Testis (tissue), 2 donors: ENCODE measurements at regions not wholly inside any gene's neighbourhood (a gene's known extent, or its start where the extent isn't known, plus 50 kb on each side); places are given as distances from the start of the nearest gene placed in this dataset.

Experiments used
- DNase-seq: peaks from one replicate; pipeline ENCODE4 v3.0.0-alpha.2; 2019
- H3K27ac ChIP-seq, 2 donors: fragments of 200-600 bp; sonication (generic); one replicate each; pipeline ENCODE4 v1.5.1; 2019
- H3K27me3 ChIP-seq: fragments of 200-600 bp; sonication (generic); one replicate; pipeline ENCODE4 v1.5.1; 2019
- H3K36me3 ChIP-seq: fragments of 200-600 bp; sonication (generic); one replicate; pipeline ENCODE4 v1.5.1; 2017; ENCODE audit warnings: low read depth; ENCODE audit errors: missing control alignments
- H3K4me1 ChIP-seq: fragments of 200-600 bp; sonication (generic); one replicate; pipeline ENCODE4 v1.5.1; 2019
- H3K4me3 ChIP-seq, 2 donors: fragments of 200-600 bp; sonication (generic); one replicate each; pipeline ENCODE4 v1.5.1; 2017 to 2019
- H3K9me3 ChIP-seq: fragments of 200-600 bp; sonication (generic); one replicate; pipeline ENCODE4 v1.5.1; 2017
- POLR2A ChIP-seq: fragments of 450-650 bp; IDR thresholded peaks from one replicate; pipeline ENCODE4 v1.6.1; 2017; ENCODE audit warnings: antibody characterized with exemption, mild to moderate bottlenecking, moderate library complexity
- WGBS, 2 donors: methylation state at CpG; one replicate each; pipeline ENCODE4 v1.1.5; 2018; 5-methylcytosine and 5-hydroxymethylcytosine counted together
- intact Hi-C: fragments of 100-400 bp; cut with DNase I; formaldehyde crosslinking; loops from one replicate; pipeline ENCODE4 v1.15.1; 2023; ENCODE audit warnings: low total_unique reads
- TF ChIP-seq, protein P1 (sequence below), 3 experiments: fragments of 450-650 bp in 2 of 3; fragments of 200-600 bp in 1 of 3; sonication (generic) in 1 of 3; IDR thresholded peaks; one replicate each; pipeline ENCODE4 v1.5.1; 2016 to 2019; ENCODE audit warnings: antibody characterized with exemption in 3 of 3, mild to moderate bottlenecking in 2 of 3, moderate library complexity in 1 of 3

DNA sequence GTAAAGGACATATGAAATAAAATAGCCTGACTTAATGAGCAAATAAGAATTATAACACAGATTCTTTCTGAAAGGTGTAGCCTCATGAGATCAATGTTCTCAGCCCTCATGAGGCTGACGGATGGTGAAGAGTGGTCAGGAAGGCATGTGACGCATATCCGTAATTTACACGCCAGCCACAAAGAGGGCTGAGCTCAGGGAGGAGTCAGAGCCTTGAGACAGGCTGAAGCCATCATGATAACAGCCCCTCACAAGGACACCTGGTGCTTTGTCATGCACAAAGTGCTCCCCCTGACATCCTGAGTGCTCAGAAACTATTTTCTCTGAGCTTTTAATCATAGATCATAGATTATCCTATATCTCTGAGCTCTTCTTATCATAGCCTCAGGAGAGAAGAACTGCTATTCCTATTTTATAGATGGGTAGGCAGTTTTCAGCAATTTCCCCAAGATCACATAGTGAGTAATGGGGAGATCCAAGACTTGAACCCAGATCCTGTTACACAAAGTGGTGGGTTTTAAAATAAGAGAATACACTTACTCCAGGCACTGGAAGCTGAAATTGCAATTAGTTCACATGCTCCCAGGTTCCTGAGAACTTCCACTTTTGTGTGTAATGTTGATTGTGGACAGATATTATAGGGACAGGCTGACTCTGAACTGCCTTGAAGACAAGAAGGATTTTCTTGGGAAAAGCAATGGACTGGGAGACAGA lies 267.1 kb downstream of the RPLP1 start:
- TF ChIP-seq, protein P1, sequence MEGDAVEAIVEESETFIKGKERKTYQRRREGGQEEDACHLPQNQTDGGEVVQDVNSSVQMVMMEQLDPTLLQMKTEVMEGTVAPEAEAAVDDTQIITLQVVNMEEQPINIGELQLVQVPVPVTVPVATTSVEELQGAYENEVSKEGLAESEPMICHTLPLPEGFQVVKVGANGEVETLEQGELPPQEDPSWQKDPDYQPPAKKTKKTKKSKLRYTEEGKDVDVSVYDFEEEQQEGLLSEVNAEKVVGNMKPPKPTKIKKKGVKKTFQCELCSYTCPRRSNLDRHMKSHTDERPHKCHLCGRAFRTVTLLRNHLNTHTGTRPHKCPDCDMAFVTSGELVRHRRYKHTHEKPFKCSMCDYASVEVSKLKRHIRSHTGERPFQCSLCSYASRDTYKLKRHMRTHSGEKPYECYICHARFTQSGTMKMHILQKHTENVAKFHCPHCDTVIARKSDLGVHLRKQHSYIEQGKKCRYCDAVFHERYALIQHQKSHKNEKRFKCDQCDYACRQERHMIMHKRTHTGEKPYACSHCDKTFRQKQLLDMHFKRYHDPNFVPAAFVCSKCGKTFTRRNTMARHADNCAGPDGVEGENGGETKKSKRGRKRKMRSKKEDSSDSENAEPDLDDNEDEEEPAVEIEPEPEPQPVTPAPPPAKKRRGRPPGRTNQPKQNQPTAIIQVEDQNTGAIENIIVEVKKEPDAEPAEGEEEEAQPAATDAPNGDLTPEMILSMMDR (IDR thresholded peaks at IDR 0.05), result no peak
- WGBS, 2 donors, result 84 to 87% methylated on average over 4 of the region's 4 CpGs
- no peak overlapping the region for H3K4me3 ChIP-seq
- no peaks in the 10 kb centered on the region for H3K4me1 ChIP-seq
- peak; percentile 48 for DNase-seq
- H3K9me3 ChIP-seq, result no peaks in the 10 kb centered on the region
- intact Hi-C loops, result no loop called here
- H3K36me3 ChIP-seq, result no peaks in the 10 kb centered on the region
- no peak overlapping the region for H3K27ac ChIP-seq
- no peaks in the 10 kb centered on the region for H3K27me3 ChIP-seq

DNA sequence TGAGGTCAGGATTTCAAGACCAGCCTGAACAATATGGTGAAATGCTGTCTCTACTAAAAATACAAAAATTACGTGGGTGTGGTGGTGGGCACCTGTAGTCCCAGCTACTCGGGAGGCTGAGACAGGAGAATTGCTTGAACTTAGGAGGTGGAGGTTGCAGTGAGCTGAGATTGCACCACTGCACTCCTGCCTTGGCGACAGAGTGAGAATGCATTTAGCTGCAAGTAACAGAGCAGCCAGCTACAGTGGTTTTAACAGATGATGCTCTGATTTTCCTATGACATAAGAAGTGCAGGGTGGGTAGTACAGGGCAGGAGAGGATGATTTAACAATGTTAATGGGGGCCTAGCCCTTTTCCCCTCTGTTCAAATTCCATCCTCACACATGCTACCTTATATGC lies 267.9 kb downstream of the RPLP1 start:
- Histone ChIP-seq H3K36me3 (no peaks in the 10 kb centered on the region), H3K9me3 (no peaks in the 10 kb centered on the region), H3K27ac (no peak overlapping the region), H3K4me1 (no peaks in the 10 kb centered on the region), H3K4me3 (no peak overlapping the region), H3K27me3 (no peaks in the 10 kb centered on the region)
- WGBS, 2 donors, result 91 to 94% methylated on average over 3 of the region's 3 CpGs
- DNase-seq, result no peak
- intact Hi-C loops, result no loop called here
- TF ChIP-seq, protein P1 (IDR thresholded peaks at IDR 0.05), result no peak
- no peak for TF ChIP-seq POLR2A

DNA sequence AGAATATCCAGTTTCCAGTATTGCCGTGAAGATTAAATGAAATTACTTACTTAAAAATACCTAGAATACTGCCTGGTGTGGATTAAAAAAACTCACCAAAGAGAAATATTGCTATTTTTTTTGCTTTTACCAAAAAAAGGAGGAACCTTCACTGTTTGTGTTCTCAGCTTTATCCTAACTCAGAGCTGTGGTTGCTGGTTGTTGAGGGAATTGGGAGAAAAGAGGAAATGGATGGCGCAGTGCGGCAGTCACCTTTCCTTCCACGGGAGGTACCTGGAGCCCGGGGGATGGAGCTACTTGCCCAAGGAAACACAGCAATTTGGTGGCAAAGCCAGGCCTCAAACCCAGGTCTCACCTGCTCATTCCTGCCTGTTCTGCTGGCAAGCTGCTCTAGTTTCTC lies 270.3 kb downstream of the RPLP1 start:
- Histone ChIP-seq H3K27me3 (no peaks in the 10 kb centered on the region), H3K4me1 (no peaks in the 10 kb centered on the region), H3K4me3 (no peak overlapping the region), H3K36me3 (no peaks in the 10 kb centered on the region), H3K9me3 (no peaks in the 10 kb centered on the region), H3K27ac (no peak overlapping the region)
- TF ChIP-seq, protein P1 (IDR thresholded peaks at IDR 0.05), result no peak
- TF ChIP-seq POLR2A, result no peak
- intact Hi-C loops, result no loop called here
- 89 to 94% methylated on average over 5 of the region's 5 CpGs for WGBS, 2 donors
- no peak for DNase-seq

DNA sequence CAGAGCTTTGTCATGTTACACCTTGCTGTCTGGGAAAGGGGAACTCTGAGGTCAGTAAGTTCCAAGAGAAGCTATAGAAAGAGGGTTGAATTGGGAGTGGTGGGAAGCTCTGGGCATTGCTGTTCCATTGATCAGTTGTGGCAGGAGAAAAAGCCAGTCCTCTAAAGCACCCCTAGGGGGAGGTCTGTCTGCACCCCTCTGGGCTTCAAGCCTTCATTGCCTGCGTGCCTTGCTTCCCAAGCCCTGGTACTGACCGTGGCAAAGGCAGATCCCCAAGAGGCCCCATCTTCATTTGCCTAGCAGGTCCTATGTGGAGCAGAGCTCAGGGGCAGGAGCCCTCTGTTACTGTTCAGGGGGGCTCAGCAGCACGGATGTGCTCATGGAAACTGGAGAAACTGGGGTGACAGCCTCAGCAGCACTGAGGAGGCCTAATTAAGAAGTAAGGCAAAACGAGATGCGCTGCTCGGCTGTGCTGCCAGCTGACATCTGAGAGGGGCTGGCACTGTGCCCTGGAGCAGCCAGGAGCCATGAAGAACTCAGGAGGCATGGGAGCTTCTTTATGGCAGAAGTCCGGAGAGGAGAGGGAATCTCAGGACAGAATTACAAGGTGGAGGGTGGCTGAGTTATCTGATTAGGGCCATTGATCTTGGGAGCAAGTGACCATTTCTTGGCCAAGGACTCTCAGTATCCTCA lies 270.9 kb downstream of the RPLP1 start:
- intact Hi-C loops, result no loop called here
- DNase-seq, result no peak
- Histone ChIP-seq H3K4me3 (no peak overlapping the region), H3K9me3 (no peaks in the 10 kb centered on the region), H3K27ac (no peak overlapping the region), H3K4me1 (no peaks in the 10 kb centered on the region), H3K27me3 (no peaks in the 10 kb centered on the region), H3K36me3 (no peaks in the 10 kb centered on the region)
- TF ChIP-seq, protein P1 (IDR thresholded peaks at IDR 0.05), result no peak
- TF ChIP-seq POLR2A, result no peak
- WGBS, 2 donors, result 70 to 72% methylated on average over 5 to 7 of the region's 7 CpGs

DNA sequence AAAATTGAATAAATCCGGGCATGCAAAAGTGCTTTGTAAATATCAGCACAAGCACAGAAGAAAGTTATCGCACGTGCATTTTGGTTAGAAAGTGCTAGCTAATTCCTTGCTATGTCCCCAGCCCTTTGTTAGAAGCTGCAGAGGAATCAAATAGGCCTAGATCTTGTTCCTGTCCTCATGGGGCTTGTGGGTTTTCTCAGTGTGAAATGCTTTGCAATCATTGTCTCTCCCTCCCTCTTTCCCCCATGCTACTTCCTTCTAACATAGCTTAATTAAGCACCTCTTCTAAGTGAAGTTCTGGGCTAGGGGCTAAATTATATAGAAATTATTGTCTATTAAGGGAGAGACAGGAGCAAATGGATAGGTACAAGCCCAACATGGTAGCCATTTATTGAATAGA lies 271.7 kb downstream of the RPLP1 start:
- Histone ChIP-seq H3K27ac (no peak overlapping the region), H3K4me3 (no peak overlapping the region), H3K4me1 (no peaks in the 10 kb centered on the region), H3K27me3 (no peaks in the 10 kb centered on the region), H3K36me3 (no peaks in the 10 kb centered on the region), H3K9me3 (no peaks in the 10 kb centered on the region)
- TF ChIP-seq, protein P1 (IDR thresholded peaks at IDR 0.05), result no peak
- TF ChIP-seq POLR2A, result no peak
- intact Hi-C loops, result no loop called here
- no peak for DNase-seq
- WGBS, 2 donors, result 92 to 94% methylated on average over 3 of the region's 3 CpGs
